ENCODE measurements at regions not wholly inside any gene's neighbourhood (a gene's known extent, or its start where the extent isn't known, plus 50 kb on each side); places are given as distances from the start of the nearest gene placed in this dataset.

- DNase-seq: no peak
- Histone ChIP-seq H3K36me3 (ENCODE audit: low read depth) (no peaks in the 10 kb centered on the region), H3K4me3 (no peak overlapping the region), H3K9ac (no peak overlapping the region), H2AFZ (no peak overlapping the region), H3K27me3 (replicated peaks; ENCODE audit: insufficient read depth) (no peaks in the 10 kb centered on the region), H4K20me1 (ENCODE audit: insufficient read depth) (no peaks in the 10 kb centered on the region), H3K4me2 (ENCODE audit: unreplicated experiment) (no peak overlapping the region), H3F3A (ENCODE audit: insufficient read depth) (peaks cover 7% of the 10 kb centered on the region), H3K9me2 (ENCODE audit: insufficient read depth) (no peaks in the 10 kb centered on the region), H3K79me2 (ENCODE audit: insufficient read depth) (no peaks in the 10 kb centered on the region), H3K27ac (no peak overlapping the region), H3K4me1 (ENCODE audit: insufficient read depth) (peaks cover 9% of the 10 kb centered on the region), H3K9me3 (ENCODE audit: low read depth) (no peaks in the 10 kb centered on the region)
- in situ Hi-C loops (cut with MboI): no loop called here
- WGBS, 2 experiments (ENCODE audit: low coverage in 1 of 2, low lambda C conversion rate in 2 of 2, missing lambda C conversion rate in 2 of 2): 94 to 96% methylated on average over 1 of the region's 1 CpG
- no peak for TF ChIP-seq EZH2 (IDR thresholded peaks at IDR 0.05; ENCODE audit: insufficient read depth, poor library complexity, severe bottlenecking)
- TF ChIP-seq EZH2phosphoT487 (IDR thresholded peaks at IDR 0.05; ENCODE audit: insufficient read depth, low read depth): no peak
Measured at GRCh38 chr6:56386717-56387116, 139.3 kb upstream of the COL21A1 start.

DNA sequence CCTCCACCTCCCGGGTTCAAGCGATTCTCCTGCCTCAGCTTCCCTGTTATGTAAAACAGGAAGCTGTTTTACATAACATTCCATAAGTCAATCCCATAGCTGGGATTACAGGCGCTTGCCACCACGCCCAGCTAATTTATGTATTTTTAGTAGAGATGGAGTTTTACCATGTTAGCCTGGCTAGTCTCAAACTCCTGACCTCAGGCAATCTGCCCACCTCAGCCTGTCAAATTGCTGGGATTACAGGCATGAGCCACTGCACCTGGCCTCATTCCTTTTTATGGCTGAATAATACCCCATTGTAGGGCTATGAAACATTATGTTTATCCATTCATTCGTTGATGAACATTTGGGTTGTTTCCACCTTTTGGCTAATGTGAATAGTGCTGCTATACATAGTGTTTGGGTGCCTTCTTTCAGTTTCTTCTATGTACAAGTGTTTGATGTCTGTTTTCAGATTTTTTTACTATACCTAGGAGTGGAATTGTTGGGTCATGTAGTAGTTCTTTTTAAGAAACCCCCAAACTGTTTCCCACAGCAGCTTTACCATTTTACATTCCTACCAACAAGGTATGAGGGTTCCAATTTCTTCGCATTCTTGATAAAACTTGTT, 138.7 kb upstream of the COL21A1 start:
- no peaks in the 10 kb centered on the region for H3K9me2 ChIP-seq (ENCODE audit: insufficient read depth)
- WGBS, 2 experiments (ENCODE audit: low coverage in 1 of 2, low lambda C conversion rate in 2 of 2, missing lambda C conversion rate in 2 of 2): 86 to 87% methylated on average over 6 of the region's 6 CpGs
- H2AFZ ChIP-seq: no peak overlapping the region

DNA sequence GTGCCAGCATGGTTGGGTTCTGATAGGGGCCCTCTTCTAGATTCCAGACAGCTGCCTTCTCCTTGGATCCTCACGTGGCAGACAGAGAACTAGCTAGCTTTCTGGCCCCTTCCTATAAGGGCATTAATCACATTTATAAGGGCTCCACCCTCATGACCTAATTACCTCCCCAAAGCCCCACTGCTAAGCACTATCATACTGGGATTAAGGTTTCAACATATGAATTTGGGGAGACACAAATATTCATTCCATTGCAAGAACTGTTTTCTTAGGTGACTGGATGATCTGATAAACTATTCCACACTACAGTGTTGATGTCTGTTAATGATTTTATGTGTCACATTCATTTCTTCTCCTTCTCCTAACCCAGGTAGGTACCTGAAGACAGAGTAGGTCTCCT, 135.8 kb upstream of the COL21A1 start:
- no peak overlapping the region for H3K4me3 ChIP-seq
- no peak overlapping the region for H3K27ac ChIP-seq
- H2AFZ ChIP-seq: no peak overlapping the region
- H3F3A ChIP-seq (ENCODE audit: insufficient read depth): peaks cover 7% of the 10 kb centered on the region
- in situ Hi-C loops (cut with MboI): no loop called here
- H3K9me2 ChIP-seq (ENCODE audit: insufficient read depth): no peaks in the 10 kb centered on the region
- DNase-seq: no peak
- H3K36me3 ChIP-seq (ENCODE audit: low read depth): no peaks in the 10 kb centered on the region
- H3K4me1 ChIP-seq (ENCODE audit: insufficient read depth): peaks cover 12% of the 10 kb centered on the region
- H3K9ac ChIP-seq: no peak overlapping the region
- H3K9me3 ChIP-seq (ENCODE audit: low read depth): no peaks in the 10 kb centered on the region
- no peak overlapping the region for H3K4me2 ChIP-seq (ENCODE audit: unreplicated experiment)
- 26 to 42% methylated on average over 1 of the region's 1 CpG for WGBS, 2 experiments (ENCODE audit: low coverage in 1 of 2, low lambda C conversion rate in 2 of 2, missing lambda C conversion rate in 2 of 2)
- H3K27me3 ChIP-seq (replicated peaks; ENCODE audit: insufficient read depth): no peaks in the 10 kb centered on the region
- no peaks in the 10 kb centered on the region for H3K79me2 ChIP-seq (ENCODE audit: insufficient read depth)
- no peaks in the 10 kb centered on the region for H4K20me1 ChIP-seq (ENCODE audit: insufficient read depth)
- TF ChIP-seq EZH2 (IDR thresholded peaks at IDR 0.05; ENCODE audit: insufficient read depth, poor library complexity, severe bottlenecking): no peak
- TF ChIP-seq EZH2phosphoT487 (IDR thresholded peaks at IDR 0.05; ENCODE audit: insufficient read depth, low read depth): no peak

More for the DNA sequence above, 138.7 kb upstream of the COL21A1 start:
- no peaks in the 10 kb centered on the region for H3K27me3 ChIP-seq (replicated peaks; ENCODE audit: insufficient read depth)
- peaks cover 12% of the 10 kb centered on the region for H3K4me1 ChIP-seq (ENCODE audit: insufficient read depth)
- no peak overlapping the region for H3K27ac ChIP-seq
- in situ Hi-C loops (cut with MboI): no loop called here
- no peak overlapping the region for H3K4me2 ChIP-seq (ENCODE audit: unreplicated experiment)
- no peak overlapping the region for H3K9ac ChIP-seq
- H3K36me3 ChIP-seq (ENCODE audit: low read depth): no peaks in the 10 kb centered on the region
- no peaks in the 10 kb centered on the region for H4K20me1 ChIP-seq (ENCODE audit: insufficient read depth)
- TF ChIP-seq EZH2phosphoT487 (IDR thresholded peaks at IDR 0.05; ENCODE audit: insufficient read depth, low read depth) (no peak), EZH2 (IDR thresholded peaks at IDR 0.05; ENCODE audit: insufficient read depth, poor library complexity, severe bottlenecking) (no peak)
- no peaks in the 10 kb centered on the region for H3K79me2 ChIP-seq (ENCODE audit: insufficient read depth)
- H3K9me3 ChIP-seq (ENCODE audit: low read depth): no peaks in the 10 kb centered on the region
- no peak overlapping the region for H3K4me3 ChIP-seq
- no peak for DNase-seq
- H3F3A ChIP-seq (ENCODE audit: insufficient read depth): peaks cover 7% of the 10 kb centered on the region

GRCh38 chr6:56382416-56382940, 135.1 kb upstream of the COL21A1 start:
- in situ Hi-C loops (cut with MboI): no loop called here

More at GRCh38 chr6:56382416-56382940, 135.1 kb upstream of the COL21A1 start:
- H3K9ac ChIP-seq: no peak overlapping the region
- no peaks in the 10 kb centered on the region for H3K9me3 ChIP-seq (ENCODE audit: low read depth)
- H3K4me1 ChIP-seq (ENCODE audit: insufficient read depth): peaks cover 12% of the 10 kb centered on the region
- no peaks in the 10 kb centered on the region for H3K27me3 ChIP-seq (replicated peaks; ENCODE audit: insufficient read depth)
- no peak overlapping the region for H3K27ac ChIP-seq
- H2AFZ ChIP-seq: no peak overlapping the region
- peaks cover 7% of the 10 kb centered on the region for H3F3A ChIP-seq (ENCODE audit: insufficient read depth)
- H3K4me2 ChIP-seq (ENCODE audit: unreplicated experiment): no peak overlapping the region
- H4K20me1 ChIP-seq (ENCODE audit: insufficient read depth): no peaks in the 10 kb centered on the region
- no peaks in the 10 kb centered on the region for H3K36me3 ChIP-seq (ENCODE audit: low read depth)
- DNase-seq: no peak
- TF ChIP-seq EZH2 (IDR thresholded peaks at IDR 0.05; ENCODE audit: insufficient read depth, poor library complexity, severe bottlenecking): no peak
- no peak overlapping the region for H3K4me3 ChIP-seq
- H3K79me2 ChIP-seq (ENCODE audit: insufficient read depth): no peaks in the 10 kb centered on the region
- H3K9me2 ChIP-seq (ENCODE audit: insufficient read depth): no peaks in the 10 kb centered on the region
